Gastroesophageal sphincter (tissue), 2 donors: ENCODE measurements at regions not wholly inside any gene's neighbourhood (a gene's known extent, or its start where the extent isn't known, plus 50 kb on each side); places are given as distances from the start of the nearest gene placed in this dataset.

Experiments
- EP300 ChIP-seq: sonication (generic); formaldehyde crosslinking; IDR thresholded peaks from one replicate; pipeline ENCODE4 v1.6.1; 2017; ENCODE audit warnings: antibody characterized with exemption, mild to moderate bottlenecking
- POLR2A ChIP-seq, 2 donors: fragments of 450-650 bp; IDR thresholded peaks; one replicate each; pipeline ENCODE4 v1.6.1; 2017; ENCODE audit warnings: antibody characterized with exemption in 2 of 2, mild to moderate bottlenecking in 2 of 2, moderate library complexity in 1 of 2

GRCh38 chr1:60137406-60137805 lies 63.8 kb upstream of the C1orf87 start:
- TF ChIP-seq POLR2A (IDR thresholded peaks at IDR 0.05), result no peak
- TF ChIP-seq EP300, result no peak
